HepG2 (cell line): ENCODE measurements at regions not wholly inside any gene's neighbourhood (a gene's known extent, or its start where the extent isn't known, plus 50 kb on each side); places are given as distances from the start of the nearest gene placed in this dataset.
"Not testable (repeated sequence)": the region's sequence is repeated elsewhere in the genome, so short reads cannot be mapped to it uniquely, and the experiment has no call there.

ENCODE experiments used
- KDM5A ChIP-seq: fragments of 200-600 bp; sonication (generic); IDR thresholded peaks from 2 replicates; pipeline ENCODE4 v1.7.0; 2018; ENCODE audit warnings: antibody characterized with exemption, mild to moderate bottlenecking, low read length, borderline replicate concordance
- KLF13 ChIP-seq: sonication (generic); formaldehyde crosslinking; IDR thresholded peaks from 2 replicates; pipeline ENCODE4 v1.4.0; 2020; ENCODE audit warnings: mild to moderate bottlenecking, missing genetic modification reagents
- NFE2 ChIP-seq: sonication (generic); formaldehyde crosslinking; IDR thresholded peaks from 2 replicates; pipeline ENCODE4 v1.4.0; 2020; ENCODE audit warnings: missing genetic modification reagents
- RAD21 ChIP-seq: fragments of 450-650 bp; formaldehyde crosslinking; IDR thresholded peaks from 2 replicates; pipeline ENCODE4 v1.5.0; 2020; ENCODE audit warnings: mild to moderate bottlenecking
- SRF ChIP-seq: IDR thresholded peaks from 2 replicates; pipeline ENCODE4 v1.6.1; 2011; ENCODE audit warnings: mild to moderate bottlenecking, low read depth, low read length, moderate library complexity
- ZMYM3 ChIP-seq: sonication (generic); formaldehyde crosslinking; IDR thresholded peaks from 2 replicates; pipeline ENCODE4 v1.5.1; 2020; ENCODE audit warnings: mild to moderate bottlenecking, missing genetic modification reagents

- not testable (repeated sequence) for TF ChIP-seq ZMYM3; RAD21 (CRISPR knock-in tag); KLF13 (CRISPR knock-in tag); KDM5A; SRF; NFE2
Measured at GRCh38 chr3:155998173-155998572, 122.2 kb upstream of the KCNAB1 start.
